ENCODE measurements at regions not wholly inside any gene's neighbourhood (a gene's known extent, or its start where the extent isn't known, plus 50 kb on each side); places are given as distances from the start of the nearest gene placed in this dataset.

- TF ChIP-seq EP300 (IDR thresholded peaks at IDR 0.05) (no peak), POLR2AphosphoS5 (IDR thresholded peaks at IDR 0.05) (no peak), POLR2A (IDR thresholded peaks at IDR 0.05) (no peak)
- TF ChIP-seq, protein P1, sequence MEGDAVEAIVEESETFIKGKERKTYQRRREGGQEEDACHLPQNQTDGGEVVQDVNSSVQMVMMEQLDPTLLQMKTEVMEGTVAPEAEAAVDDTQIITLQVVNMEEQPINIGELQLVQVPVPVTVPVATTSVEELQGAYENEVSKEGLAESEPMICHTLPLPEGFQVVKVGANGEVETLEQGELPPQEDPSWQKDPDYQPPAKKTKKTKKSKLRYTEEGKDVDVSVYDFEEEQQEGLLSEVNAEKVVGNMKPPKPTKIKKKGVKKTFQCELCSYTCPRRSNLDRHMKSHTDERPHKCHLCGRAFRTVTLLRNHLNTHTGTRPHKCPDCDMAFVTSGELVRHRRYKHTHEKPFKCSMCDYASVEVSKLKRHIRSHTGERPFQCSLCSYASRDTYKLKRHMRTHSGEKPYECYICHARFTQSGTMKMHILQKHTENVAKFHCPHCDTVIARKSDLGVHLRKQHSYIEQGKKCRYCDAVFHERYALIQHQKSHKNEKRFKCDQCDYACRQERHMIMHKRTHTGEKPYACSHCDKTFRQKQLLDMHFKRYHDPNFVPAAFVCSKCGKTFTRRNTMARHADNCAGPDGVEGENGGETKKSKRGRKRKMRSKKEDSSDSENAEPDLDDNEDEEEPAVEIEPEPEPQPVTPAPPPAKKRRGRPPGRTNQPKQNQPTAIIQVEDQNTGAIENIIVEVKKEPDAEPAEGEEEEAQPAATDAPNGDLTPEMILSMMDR (IDR thresholded peaks at IDR 0.05) = no peak
Observed at GRCh38 chr16:63652091-63652490, 1469.8 kb downstream of the CDH11 start.
